Epithelial cell of esophagus (primary cell): ENCODE measurements at regions not wholly inside any gene's neighbourhood (a gene's known extent, or its start where the extent isn't known, plus 50 kb on each side); places are given as distances from the start of the nearest gene placed in this dataset.

Experiments
- DNase-seq: peaks from one replicate; pipeline ENCODE4 v3.0.0; 2010; ENCODE audit warnings: low read depth
- H3K4me3 ChIP-seq: 2 replicates; pipeline ENCODE4 v1.5.1; 2011; ENCODE audit warnings: mild to moderate bottlenecking, low read length, control low read depth
- CTCF ChIP-seq: IDR thresholded peaks from 2 replicates; pipeline ENCODE4 v1.5.1; 2011; ENCODE audit warnings: low read depth, mild to moderate bottlenecking, low read length, control low read depth, inconsistent platforms; ENCODE audit not compliant: insufficient read depth; ENCODE audit errors: missing control alignments

GRCh38 chr15:96746665-96747064 is 416.2 kb downstream of the NR2F2 start:
- no peak overlapping the region for H3K4me3 ChIP-seq
- TF ChIP-seq CTCF, result no peak
- DNase-seq, result no peak

GRCh38 chr15:96747291-96747690 is 416.8 kb downstream of the NR2F2 start:
- DNase-seq, result no peak
- no peak for TF ChIP-seq CTCF
- H3K4me3 ChIP-seq, result no peak overlapping the region

GRCh38 chr15:96750361-96750760 is 419.9 kb downstream of the NR2F2 start:
- TF ChIP-seq CTCF, result no peak
- H3K4me3 ChIP-seq, result no peak overlapping the region
- DNase-seq, result no peak

GRCh38 chr15:96756146-96756545 is 425.6 kb downstream of the NR2F2 start:
- DNase-seq, result no peak
- H3K4me3 ChIP-seq, result no peak overlapping the region
- TF ChIP-seq CTCF, result no peak

GRCh38 chr15:96756656-96757055 is 426.2 kb downstream of the NR2F2 start:
- no peak overlapping the region for H3K4me3 ChIP-seq
- TF ChIP-seq CTCF, result no peak
- no peak for DNase-seq

- no peak overlapping the region for H3K4me3 ChIP-seq
- DNase-seq, result no peak
- no peak for TF ChIP-seq CTCF
Measured at GRCh38 chr15:96762566-96762965, 432.1 kb downstream of the NR2F2 start.

- DNase-seq, result no peak
- no peak for TF ChIP-seq CTCF
- no peak overlapping the region for H3K4me3 ChIP-seq
Measured at GRCh38 chr15:96764501-96764900, 434.0 kb downstream of the NR2F2 start.
